SK-N-MC (cell line): ENCODE measurements at regions not wholly inside any gene's neighbourhood (a gene's known extent, or its start where the extent isn't known, plus 50 kb on each side); places are given as distances from the start of the nearest gene placed in this dataset.

Experiments used
- EZH2 ChIP-seq: fragments of 200-600 bp; sonication (generic); IDR thresholded peaks from one replicate; pipeline ENCODE4 v1.6.1; 2017; ENCODE audit warnings: antibody characterized with exemption
- POLR2AphosphoS5 ChIP-seq: IDR thresholded peaks from 2 replicates; pipeline ENCODE4 v1.6.1; 2012; ENCODE audit warnings: mild to moderate bottlenecking, low read depth, low read length, borderline replicate concordance

GRCh38 chrX:45980726-45981125, 564.5 kb downstream of the ZNF674 start:
- TF ChIP-seq EZH2 = no peak
- TF ChIP-seq POLR2AphosphoS5 = no peak
